Dedifferentiated amniotic fluid mesenchymal stem cell (primary cell): ENCODE measurements at regions not wholly inside any gene's neighbourhood (a gene's known extent, or its start where the extent isn't known, plus 50 kb on each side); places are given as distances from the start of the nearest gene placed in this dataset.
"Not testable (repeated sequence)": the region's sequence is repeated elsewhere in the genome, so short reads cannot be mapped to it uniquely, and the experiment has no call there.

Experiments used
- DNase-seq: peaks from one replicate; pipeline ENCODE4 v3.0.0-alpha.2; 2016; ENCODE audit errors: extremely low spot score

- DNase-seq: no peak
Observed at GRCh38 chrX:150236327-150236726, 126.8 kb upstream of the MAMLD1 start.

GRCh38 chrX:150238632-150239382, 124.3 kb upstream of the MAMLD1 start:
- DNase-seq: no peak

- DNase-seq: no peak
Observed at GRCh38 chrX:150239946-150240642, 123.0 kb upstream of the MAMLD1 start.

GRCh38 chrX:150240643-150240970, 122.5 kb upstream of the MAMLD1 start:
- DNase-seq: no peak

DNA sequence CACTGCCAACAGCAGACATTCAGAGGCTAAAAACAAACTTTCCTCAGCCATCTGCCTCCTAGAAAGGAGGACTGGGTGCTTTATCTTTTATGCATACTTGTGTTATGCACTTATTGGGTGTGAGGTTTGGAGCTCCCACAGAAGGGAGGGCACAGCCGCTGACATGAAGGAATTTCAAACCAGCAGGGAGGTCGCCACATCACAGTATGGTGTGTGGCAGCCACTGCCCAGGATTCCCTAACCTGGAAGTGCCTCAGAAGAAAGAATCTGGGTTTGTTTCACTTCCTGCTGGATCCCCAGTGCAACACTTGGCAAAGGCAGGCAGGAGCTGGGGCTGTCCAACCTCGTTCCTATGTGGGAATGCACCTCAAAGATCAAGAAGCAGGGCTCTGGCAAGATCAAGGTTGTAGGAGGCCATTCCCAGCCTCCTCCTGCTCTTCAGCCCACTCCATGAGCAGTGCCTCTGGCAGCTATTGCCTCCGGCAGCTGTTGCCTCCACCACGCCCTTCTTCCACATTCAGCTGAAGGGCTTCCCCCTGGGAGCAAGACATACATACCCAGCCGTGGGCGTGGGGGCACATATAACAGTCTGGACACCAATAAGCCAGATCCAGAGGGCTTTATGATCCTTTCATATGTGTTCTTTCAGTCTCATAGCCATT, 109.0 kb upstream of the MAMLD1 start:
- no peak for DNase-seq

DNA sequence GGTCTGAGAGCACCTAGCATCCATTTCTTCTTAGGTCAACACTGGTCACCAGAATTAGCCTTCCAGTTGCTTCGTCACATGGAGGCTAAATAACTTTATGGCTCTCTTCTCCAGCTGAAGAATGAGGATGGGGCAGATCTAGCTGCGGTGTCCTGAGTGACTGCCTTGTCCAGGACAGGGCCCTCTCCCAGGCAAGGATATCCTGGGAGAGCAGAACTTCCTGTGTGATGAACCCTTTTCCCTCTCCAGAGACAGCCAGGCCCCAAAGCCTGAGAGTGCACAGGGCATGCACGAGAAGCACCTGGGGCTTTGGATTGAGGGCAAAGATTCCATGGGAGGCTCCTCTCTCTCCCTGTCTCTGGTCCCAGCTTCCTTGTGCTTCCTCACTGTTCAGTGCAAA, 108.2 kb upstream of the MAMLD1 start:
- DNase-seq: no peak

DNA sequence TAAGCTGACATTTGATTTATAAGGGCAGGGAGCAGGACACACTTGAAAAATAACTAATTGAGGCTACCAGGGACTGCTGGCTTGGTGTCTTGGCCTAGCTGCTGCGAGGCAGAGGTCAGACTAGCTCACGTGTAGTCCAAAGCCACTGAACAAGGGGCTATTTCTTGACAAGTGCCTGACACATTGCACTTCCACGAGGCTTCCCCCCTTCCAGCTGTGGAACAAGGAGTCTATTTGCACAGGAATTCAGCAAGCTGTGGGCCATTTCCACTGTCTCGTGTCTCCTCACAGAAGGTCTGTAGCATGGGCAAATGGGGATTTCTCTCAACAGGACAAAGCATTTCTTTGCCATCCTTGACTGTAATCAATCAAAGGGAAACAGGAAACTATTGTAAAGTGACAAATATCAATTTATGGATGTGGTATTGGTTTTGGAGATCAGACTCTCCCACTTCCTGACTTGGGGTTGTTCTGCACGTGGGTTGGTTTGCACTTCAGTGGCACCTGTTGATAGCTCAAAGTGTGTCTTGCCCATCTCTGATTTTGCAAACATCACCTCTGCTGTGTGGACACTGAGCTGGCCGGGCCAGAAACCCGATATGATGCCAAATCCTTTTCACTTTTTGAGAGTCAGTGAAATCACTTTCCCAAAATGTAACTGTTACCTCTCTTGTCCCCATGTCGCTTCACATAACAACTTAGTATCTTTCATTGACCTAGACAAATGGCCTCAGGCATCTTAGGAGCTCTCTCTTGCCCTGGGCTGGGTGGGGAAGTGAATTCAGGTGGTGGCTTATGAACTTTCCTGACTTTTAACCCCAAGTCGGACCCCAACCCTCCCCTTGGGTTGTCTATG, 107.4 kb upstream of the MAMLD1 start:
- DNase-seq: no peak

GRCh38 chrX:150256297-150256650, 106.8 kb upstream of the MAMLD1 start:
- no peak for DNase-seq

DNA sequence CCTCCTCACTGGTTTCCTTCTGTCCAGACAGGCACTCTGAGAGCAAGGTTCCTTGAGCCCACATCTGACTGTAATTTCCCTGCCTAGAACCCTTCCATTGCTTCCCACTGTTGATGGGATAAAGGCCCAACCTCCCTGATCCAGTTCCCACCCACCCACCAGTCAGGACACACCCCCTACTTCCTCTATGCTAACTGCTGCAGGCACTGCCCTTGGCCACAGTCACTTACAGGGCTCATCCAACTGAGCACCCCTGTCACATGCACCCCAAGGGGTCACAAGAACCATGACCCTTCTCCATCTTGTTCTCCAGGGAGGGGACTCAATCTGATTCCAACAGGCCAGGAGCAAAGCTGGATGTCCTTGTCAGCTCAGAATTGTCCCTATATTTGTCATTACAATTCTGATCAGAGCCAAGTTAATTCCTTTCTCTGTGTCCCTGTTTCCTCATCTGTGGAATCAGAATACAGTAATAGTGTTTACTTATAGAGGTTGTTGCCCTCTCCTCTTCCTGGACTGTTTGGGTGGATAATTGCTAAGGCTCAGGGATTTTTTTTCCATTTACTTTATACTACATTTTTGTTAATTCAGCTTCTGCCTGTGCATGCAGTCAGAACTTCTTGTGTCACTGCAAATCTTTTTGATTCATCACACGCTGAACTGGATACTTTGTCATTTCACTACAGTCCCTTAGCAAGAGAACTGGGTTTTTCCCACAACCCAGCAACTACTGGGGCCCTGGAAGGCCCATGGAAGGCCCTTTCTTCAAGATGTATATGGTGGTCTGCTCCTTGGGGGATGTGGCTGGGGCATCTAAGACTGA, 105.6 kb upstream of the MAMLD1 start:
- no peak for DNase-seq

GRCh38 chrX:150258176-150258425, 105.0 kb upstream of the MAMLD1 start:
- DNase-seq: no peak

- DNase-seq: peak; percentile 39
Observed at GRCh38 chrX:150258463-150259430, 104.4 kb upstream of the MAMLD1 start.

- DNase-seq: no peak
Observed at GRCh38 chrX:150262456-150262855, 100.7 kb upstream of the MAMLD1 start.

DNA sequence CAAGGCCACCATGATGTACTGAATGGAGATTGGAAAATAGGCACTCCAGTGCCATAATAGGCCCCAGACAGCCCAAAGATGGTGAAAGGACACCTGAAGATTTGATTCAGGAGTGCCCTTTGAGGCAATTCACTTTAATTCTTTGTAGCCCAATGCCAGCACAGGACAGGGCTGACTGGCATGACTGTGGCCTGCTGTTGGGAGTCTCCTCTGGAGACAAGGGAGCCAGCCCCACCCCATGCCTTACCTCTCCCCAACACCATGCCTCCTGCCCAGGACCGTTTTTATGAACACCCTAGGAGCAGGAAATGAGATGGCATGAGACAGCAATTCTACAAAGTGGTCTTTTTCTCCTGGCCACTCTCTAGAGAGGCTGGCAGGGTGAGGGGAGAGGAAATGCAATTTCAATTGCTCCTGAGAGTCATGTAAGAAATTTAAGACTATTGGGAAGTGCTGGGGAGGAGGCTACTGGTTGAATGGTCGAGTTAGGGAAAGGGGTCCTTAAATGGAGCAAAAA, 94.2 kb upstream of the MAMLD1 start:
- no peak for DNase-seq

GRCh38 chrX:150269605-150270254, 93.4 kb upstream of the MAMLD1 start:
- DNase-seq: no peak

GRCh38 chrX:150270622-150271021, 92.5 kb upstream of the MAMLD1 start:
- no peak for DNase-seq

DNA sequence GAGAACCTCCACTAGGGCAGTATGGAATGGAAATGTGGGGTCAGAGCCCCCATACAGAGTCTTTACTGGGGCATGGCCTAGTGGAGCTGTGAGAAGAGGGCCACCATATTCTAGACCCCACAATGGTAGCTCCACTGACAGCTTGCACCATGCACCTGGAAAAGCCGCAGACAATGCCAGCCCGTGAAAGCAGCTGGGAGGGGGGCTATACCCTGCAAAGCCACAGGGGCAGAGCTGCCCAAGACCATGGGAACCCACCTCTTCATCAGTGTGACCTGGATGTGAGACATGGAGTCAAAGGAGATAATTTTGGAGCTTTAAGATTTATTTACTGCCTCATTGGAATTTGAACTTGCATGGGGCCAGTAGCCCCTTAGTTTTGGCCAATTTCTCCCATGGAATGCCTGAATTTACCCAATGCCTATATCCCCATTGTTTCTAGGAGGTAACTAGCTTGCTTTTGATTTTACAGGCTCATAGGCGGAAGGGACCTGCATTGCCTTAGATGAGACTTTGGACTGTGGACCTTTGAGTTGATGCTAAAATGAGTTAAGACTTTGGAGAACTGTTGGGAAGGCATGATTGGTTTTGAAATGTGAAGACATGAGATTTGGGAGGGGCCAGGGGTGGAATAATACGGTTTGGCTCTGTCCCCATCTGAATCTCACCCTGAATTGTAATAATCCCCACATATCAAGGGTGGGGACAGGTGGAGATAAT, 89.4 kb upstream of the MAMLD1 start:
- DNase-seq: not testable (repeated sequence)

- no peak for DNase-seq
Observed at GRCh38 chrX:150282953-150283352, 80.2 kb upstream of the MAMLD1 start.

GRCh38 chrX:150291014-150291413, 72.1 kb upstream of the MAMLD1 start:
- DNase-seq: no peak
